PC-9 (cell line): ENCODE measurements at regions not wholly inside any gene's neighbourhood (a gene's known extent, or its start where the extent isn't known, plus 50 kb on each side); places are given as distances from the start of the nearest gene placed in this dataset.

ENCODE experiments used
- BruUV-seq: library from RNA; stranded (reverse); fragments of 400-500 nt; replicated peaks from 2 replicates; lab custom pipeline; 2021; lab: Mats Ljungman, UMichigan
- CTCF ChIA-PET: fragments of 300-600 bp; sonication (Branson Sonifier 250); formaldehyde crosslinking; loops from one replicate; lab custom pipeline; 2022; ENCODE audit warnings: antibody characterized with exemption; lab: Charles Lee
- POLR2A ChIA-PET: fragments of 300-600 bp; sonication (Branson Sonifier 250); formaldehyde crosslinking; loops from one replicate; lab custom pipeline; 2022; ENCODE audit warnings: antibody characterized with exemption; ENCODE audit not compliant: unreplicated experiment; lab: Charles Lee
- DNase-seq, 2 experiments: peaks; one replicate each; pipeline versions ENCODE4 v3.0.0 to v3.0.0-alpha.2; 2015 to 2022; ENCODE audit warnings: mixed read lengths in 1 of 2
- H2AFZ ChIP-seq: fragments of 200-600 bp; sonication (generic); 2 replicates; pipeline ENCODE4 v1.8.1; 2017; ENCODE audit warnings: antibody characterized with exemption
- H3F3A ChIP-seq: fragments of 200-600 bp; sonication (generic); 2 replicates; pipeline ENCODE4 v1.8.1; 2017; ENCODE audit warnings: antibody characterized with exemption, mild to moderate bottlenecking, low read depth; ENCODE audit not compliant: insufficient read depth
- H3K27ac ChIP-seq: fragments of 200-600 bp; sonication (generic); 2 replicates; pipeline ENCODE4 v1.6.1; 2016; ENCODE audit warnings: mixed run types
- H3K27me3 ChIP-seq: fragments of 200-600 bp; sonication (generic); 2 replicates; pipeline ENCODE4 v1.6.1; 2016; ENCODE audit warnings: low read depth, mixed run types; ENCODE audit not compliant: insufficient read depth
- H3K36me3 ChIP-seq: fragments of 200-600 bp; sonication (generic); 2 replicates; pipeline ENCODE4 v1.6.1; 2016; ENCODE audit warnings: low read depth, mixed run types
- H3K4me1 ChIP-seq: fragments of 200-600 bp; sonication (generic); replicated peaks from 2 replicates; pipeline ENCODE4 v1.6.1; 2016; ENCODE audit warnings: mixed run types; ENCODE audit not compliant: insufficient read depth
- H3K4me2 ChIP-seq: fragments of 200-600 bp; sonication (generic); 2 replicates; pipeline ENCODE4 v1.6.1; 2017; ENCODE audit warnings: mixed run types
- H3K4me3 ChIP-seq: fragments of 200-600 bp; sonication (generic); 2 replicates; pipeline ENCODE4 v1.6.1; 2016; ENCODE audit warnings: mixed run types
- H3K79me2 ChIP-seq: fragments of 200-600 bp; sonication (generic); 2 replicates; pipeline ENCODE4 v1.6.1; 2017; ENCODE audit warnings: low read depth, mixed run types
- H3K9me2 ChIP-seq: fragments of 200-600 bp; sonication (generic); 2 replicates; pipeline ENCODE4 v1.8.1; 2017; ENCODE audit warnings: mild to moderate bottlenecking; ENCODE audit not compliant: insufficient read depth
- H3K9me3 ChIP-seq: fragments of 200-600 bp; sonication (generic); 2 replicates; pipeline ENCODE4 v1.8.1; 2016; ENCODE audit warnings: low read depth; ENCODE audit not compliant: insufficient read depth
- H4K20me1 ChIP-seq: fragments of 200-600 bp; sonication (generic); 2 replicates; pipeline ENCODE4 v1.8.1; 2017; ENCODE audit not compliant: insufficient read depth
- CTCF ChIP-seq: fragments of 200-600 bp; sonication (generic); conservative IDR thresholded peaks from 2 replicates; pipeline ENCODE4 v1.6.1; 2017; ENCODE audit warnings: mixed run types, antibody characterized with exemption, mild to moderate bottlenecking, moderate library complexity
- EZH2 ChIP-seq: fragments of 200-600 bp; sonication (generic); IDR thresholded peaks from 2 replicates; pipeline ENCODE4 v1.8.0; 2017; ENCODE audit warnings: antibody characterized with exemption, low read depth
- intact Hi-C: fragments of 100-400 bp; cut with micrococcal nuclease; formaldehyde crosslinking; loops from one replicate; pipeline ENCODE4 v1.10.0; 2022; ENCODE audit not compliant: unreplicated experiment

- Histone ChIP-seq H3K4me2 (no peak overlapping the region), H3K9me2 (no peaks in the 10 kb centered on the region), H3K79me2 (no peaks in the 10 kb centered on the region), H2AFZ (no peak overlapping the region), H4K20me1 (no peaks in the 10 kb centered on the region), H3K36me3 (no peaks in the 10 kb centered on the region), H3K4me1 (no peaks in the 10 kb centered on the region), H3K27me3 (no peaks in the 10 kb centered on the region), H3K27ac (no peak overlapping the region), H3K4me3 (no peak overlapping the region), H3F3A (no peaks in the 10 kb centered on the region), H3K9me3 (no peaks in the 10 kb centered on the region)
- ChIA-PET CTCF (no interaction called here), POLR2A (interaction anchor here (0.5 kb wide), 1 partner anchor 117 kb away, joined by 4 read pairs; no protein-coding TSS in a partner anchor)
- intact Hi-C loops: no loop called here
- no peak for DNase-seq
- no TSS peak for BruUV-seq
- TF ChIP-seq CTCF (no peak), EZH2 (no peak)
Measured at GRCh38 chr18:60861575-60861974, 471.7 kb upstream of the CDH20 start.

GRCh38 chr18:60862988-60863387 is 470.2 kb upstream of the CDH20 start:
- CTCF ChIA-PET: no interaction called here
- intact Hi-C loops: no loop called here
- TF ChIP-seq EZH2 (no peak), CTCF (no peak)

GRCh38 chr18:60865801-60866200 is 467.4 kb upstream of the CDH20 start:
- TF ChIP-seq EZH2 (no peak), CTCF (no peak)
- H2AFZ ChIP-seq: no peak overlapping the region
- no TSS peak for BruUV-seq

More at GRCh38 chr18:60862988-60863387, 470.2 kb upstream of the CDH20 start:
- DNase-seq: no peak
- Histone ChIP-seq H4K20me1 (no peaks in the 10 kb centered on the region), H3K79me2 (no peaks in the 10 kb centered on the region), H3K4me1 (no peaks in the 10 kb centered on the region), H2AFZ (no peak overlapping the region), H3K27ac (no peak overlapping the region), H3F3A (no peaks in the 10 kb centered on the region), H3K27me3 (no peaks in the 10 kb centered on the region), H3K36me3 (no peaks in the 10 kb centered on the region), H3K4me3 (no peak overlapping the region), H3K4me2 (no peak overlapping the region), H3K9me2 (no peaks in the 10 kb centered on the region), H3K9me3 (no peaks in the 10 kb centered on the region)
- POLR2A ChIA-PET: no interaction called here
- BruUV-seq: no TSS peak

More at GRCh38 chr18:60865801-60866200, 467.4 kb upstream of the CDH20 start:
- Histone ChIP-seq H3K4me1 (no peaks in the 10 kb centered on the region), H3K79me2 (no peaks in the 10 kb centered on the region), H3K9me2 (no peaks in the 10 kb centered on the region), H3K36me3 (no peaks in the 10 kb centered on the region), H3K4me3 (no peak overlapping the region), H4K20me1 (no peaks in the 10 kb centered on the region), H3K27me3 (no peaks in the 10 kb centered on the region), H3K4me2 (no peak overlapping the region), H3K9me3 (no peaks in the 10 kb centered on the region), H3K27ac (no peak overlapping the region), H3F3A (no peaks in the 10 kb centered on the region)
- DNase-seq: no peak
- CTCF ChIA-PET: no interaction called here
- POLR2A ChIA-PET: no interaction called here
- intact Hi-C loops: no loop called here
